HUES48 (cell line): ENCODE measurements at regions not wholly inside any gene's neighbourhood (a gene's known extent, or its start where the extent isn't known, plus 50 kb on each side); places are given as distances from the start of the nearest gene placed in this dataset.

Experiments
- H3K27ac ChIP-seq: one replicate; pipeline ENCODE4 v1.7.0; 2013; ENCODE audit warnings: low read depth, low read length, inconsistent platforms
- H3K27me3 ChIP-seq: 2 replicates; pipeline ENCODE4 v1.6.1; 2013; ENCODE audit warnings: mild to moderate bottlenecking, low read length; ENCODE audit not compliant: control insufficient read depth, insufficient read depth
- H3K36me3 ChIP-seq: 2 replicates; pipeline ENCODE4 v1.6.1; 2013; ENCODE audit warnings: low read length; ENCODE audit not compliant: control insufficient read depth, insufficient read depth
- H3K4me1 ChIP-seq: 2 replicates; pipeline ENCODE4 v1.6.1; 2013; ENCODE audit warnings: mild to moderate bottlenecking, low read length; ENCODE audit not compliant: control insufficient read depth, insufficient read depth
- H3K4me3 ChIP-seq: 2 replicates; pipeline ENCODE4 v1.5.1; 2013; ENCODE audit warnings: mild to moderate bottlenecking, low read depth, low read length
- H3K9ac ChIP-seq: 2 replicates; pipeline ENCODE4 v1.6.1; 2013; ENCODE audit warnings: mild to moderate bottlenecking, low read depth, low read length, moderate library complexity
- H3K9me3 ChIP-seq: 2 replicates; pipeline ENCODE4 v1.6.1; 2013; ENCODE audit warnings: low read length; ENCODE audit not compliant: control insufficient read depth, insufficient read depth

- no peaks in the 10 kb centered on the region for H3K36me3 ChIP-seq
- H3K4me3 ChIP-seq: no peak overlapping the region
- H3K9me3 ChIP-seq: no peaks in the 10 kb centered on the region
- H3K27me3 ChIP-seq: peaks cover 9% of the 10 kb centered on the region
- no peak overlapping the region for H3K9ac ChIP-seq
- no peak overlapping the region for H3K27ac ChIP-seq
- H3K4me1 ChIP-seq: 0 out of 2 replicates have a peak, but pooled peaks cover 4% of the 10 kb centered on the region
Measured at GRCh38 chr11:119784421-119784820, 55.4 kb upstream of the NECTIN1 start.

GRCh38 chr11:119783466-119784400 lies 54.7 kb upstream of the NECTIN1 start:
- Histone ChIP-seq H3K4me1 (0 out of 2 replicates have a peak, but pooled peaks cover 4% of the 10 kb centered on the region), H3K9me3 (no peaks in the 10 kb centered on the region), H3K4me3 (no peak overlapping the region), H3K9ac (no peak overlapping the region), H3K27me3 (peaks cover 5% of the 10 kb centered on the region), H3K36me3 (no peaks in the 10 kb centered on the region), H3K27ac (no peak overlapping the region)

DNA sequence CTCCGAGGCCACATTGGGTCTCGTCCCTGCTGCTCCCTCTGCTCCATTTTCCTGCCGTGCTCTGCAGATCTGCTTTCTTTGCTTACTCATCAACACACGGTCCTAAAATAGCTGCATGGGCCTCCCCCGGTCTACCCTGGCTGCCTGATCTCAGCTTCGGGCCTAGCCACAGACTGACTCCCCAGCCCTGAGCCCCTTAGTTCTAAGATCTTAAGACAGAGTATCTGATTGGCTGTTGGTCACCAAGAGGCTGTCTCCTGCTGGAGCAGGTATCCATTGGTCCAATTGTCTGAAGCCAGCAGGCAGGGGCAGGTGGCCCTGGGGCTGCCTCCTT lies 53.7 kb upstream of the NECTIN1 start:
- no peaks in the 10 kb centered on the region for H3K9me3 ChIP-seq
- H3K27me3 ChIP-seq: no peaks in the 10 kb centered on the region
- no peaks in the 10 kb centered on the region for H3K36me3 ChIP-seq
- no peak overlapping the region for H3K9ac ChIP-seq
- H3K4me1 ChIP-seq: 0 out of 2 replicates have a peak, but pooled peaks cover 4% of the 10 kb centered on the region
- no peak overlapping the region for H3K27ac ChIP-seq
- H3K4me3 ChIP-seq: no peak overlapping the region

DNA sequence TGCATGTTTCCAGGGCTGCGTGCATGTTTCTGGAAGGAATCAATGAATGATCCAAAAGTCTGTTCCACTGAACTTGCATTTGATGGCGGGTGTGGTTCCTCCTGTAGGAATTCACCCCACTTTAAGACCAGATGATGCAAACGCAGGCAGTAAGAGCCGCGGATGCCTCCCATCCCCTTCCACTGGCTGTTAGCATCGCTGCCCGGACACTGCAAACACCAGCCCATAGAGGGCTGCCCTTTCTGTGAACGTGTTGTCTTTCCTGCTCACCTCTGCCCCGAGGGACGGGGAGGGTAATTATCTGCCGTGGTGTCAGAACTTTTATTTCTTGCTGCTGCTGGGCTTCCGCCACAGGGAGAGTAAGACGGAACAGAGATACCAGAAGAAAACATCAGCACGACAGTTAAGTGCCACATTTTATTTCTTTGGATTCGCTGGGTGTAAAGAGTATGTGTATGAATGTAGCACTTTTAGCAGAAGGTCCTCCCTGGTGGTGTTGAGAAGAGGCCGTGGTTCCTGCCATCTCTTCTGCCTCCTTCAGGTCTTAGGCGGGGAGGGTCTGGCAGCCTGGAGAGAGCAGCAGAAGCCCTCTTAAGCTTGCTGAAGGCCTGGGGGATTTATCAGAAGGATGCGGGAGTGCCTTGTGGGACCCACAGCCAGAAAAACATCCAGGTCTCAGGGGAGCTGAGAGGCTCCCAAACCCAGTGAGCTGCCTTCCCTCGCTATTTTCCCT lies 53.2 kb upstream of the NECTIN1 start:
- Histone ChIP-seq H3K9me3 (no peaks in the 10 kb centered on the region), H3K27me3 (no peaks in the 10 kb centered on the region), H3K4me1 (0 out of 2 replicates have a peak, but pooled peaks cover 4% of the 10 kb centered on the region), H3K9ac (no peak overlapping the region), H3K4me3 (no peak overlapping the region), H3K36me3 (no peaks in the 10 kb centered on the region), H3K27ac (no peak overlapping the region)

- no peaks in the 10 kb centered on the region for H3K4me1 ChIP-seq
- no peak overlapping the region for H3K9ac ChIP-seq
- H3K9me3 ChIP-seq: no peaks in the 10 kb centered on the region
- no peak overlapping the region for H3K4me3 ChIP-seq
- H3K27ac ChIP-seq: no peak overlapping the region
- H3K27me3 ChIP-seq: no peaks in the 10 kb centered on the region
- no peaks in the 10 kb centered on the region for H3K36me3 ChIP-seq
Measured at GRCh38 chr11:119780222-119780953, 51.4 kb upstream of the NECTIN1 start.

GRCh38 chr11:119779195-119780071 lies 50.4 kb upstream of the NECTIN1 start:
- Histone ChIP-seq H3K27ac (no peak overlapping the region), H3K27me3 (no peaks in the 10 kb centered on the region), H3K9me3 (no peaks in the 10 kb centered on the region), H3K4me3 (no peak overlapping the region), H3K9ac (no peak overlapping the region), H3K4me1 (no peaks in the 10 kb centered on the region), H3K36me3 (no peaks in the 10 kb centered on the region)
